ENCODE measurements at regions not wholly inside any gene's neighbourhood (a gene's known extent, or its start where the extent isn't known, plus 50 kb on each side); places are given as distances from the start of the nearest gene placed in this dataset.

DNA sequence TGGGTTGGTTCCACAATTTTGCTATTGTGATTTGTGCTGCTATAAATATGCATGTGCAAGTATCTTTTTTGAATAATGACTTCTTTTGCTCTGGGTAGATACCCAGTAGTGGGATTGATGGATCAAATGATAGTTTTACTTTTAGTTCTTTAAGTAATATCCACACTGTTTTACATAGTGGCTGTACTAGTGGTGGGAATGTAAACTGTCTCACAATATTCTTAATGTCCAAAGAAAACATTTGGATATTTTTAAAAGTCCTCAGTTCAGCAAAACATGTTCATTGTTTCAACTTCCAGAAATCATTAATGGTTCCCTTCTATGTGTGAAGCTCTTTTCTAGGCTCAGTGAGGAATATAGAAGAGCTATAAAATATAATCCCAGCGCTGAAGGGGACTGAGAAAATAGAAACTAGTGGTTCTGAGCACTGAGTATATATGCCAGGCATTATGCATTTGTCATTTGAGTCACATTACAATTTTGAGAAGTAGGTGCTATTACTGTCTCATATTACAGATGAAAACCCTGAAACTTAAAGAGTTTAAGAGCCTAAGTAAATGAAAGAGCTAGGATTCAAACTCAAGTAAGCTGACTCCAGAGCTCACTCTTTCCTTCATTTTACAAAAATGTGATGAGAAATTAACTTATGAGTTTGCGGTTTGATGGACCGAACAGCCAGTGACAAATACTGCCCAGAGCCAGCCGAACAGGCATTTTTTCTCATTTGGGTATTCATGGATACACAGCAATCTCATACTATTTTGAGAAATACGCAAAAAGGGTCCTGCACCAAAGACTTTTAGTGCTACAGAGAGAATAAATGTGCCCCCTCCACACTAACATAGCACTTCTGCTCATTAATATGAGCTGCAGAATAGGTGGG, 250.1 kb downstream of the TBX18 start:
- Mint-ChIP-seq H3K27me3 (no peaks in the 10 kb centered on the region), H3K9me3 (ENCODE audit: low read depth) (no peaks in the 10 kb centered on the region), H3K4me3 (no peak overlapping the region), H3K36me3 (ENCODE audit: low read depth) (no peaks in the 10 kb centered on the region), H3K4me1 (no peaks in the 10 kb centered on the region), H3K27ac (no peak overlapping the region)
- no peak for ATAC-seq
- CTCF ChIA-PET, result interaction anchor here (0.6 kb wide), 1 partner anchor 229 kb away, joined by 3 read pairs; no protein-coding TSS in a partner anchor
- POLR2A ChIA-PET, result no interaction called here
- DNase-seq, result no peak
- intact Hi-C loops (cut with DNase I, micrococcal nuclease), result no loop called here

DNA sequence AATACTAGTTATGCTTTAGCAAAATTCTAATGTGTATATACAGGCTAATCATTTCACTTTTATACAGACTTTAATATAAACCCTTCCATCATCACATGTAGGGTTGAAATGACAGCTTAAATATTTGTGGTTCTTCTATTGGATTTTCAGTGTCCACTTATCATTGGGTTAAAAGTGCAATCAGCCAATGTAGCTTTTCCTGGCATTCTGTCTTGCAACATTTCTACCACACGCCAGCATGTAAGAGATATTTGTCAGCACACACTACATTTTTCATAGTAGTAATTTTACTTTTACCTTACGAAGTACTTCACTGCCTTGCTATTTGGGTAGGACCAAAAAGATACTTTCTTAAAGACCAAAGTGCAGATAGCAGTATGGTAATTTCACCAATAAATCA, 252.0 kb downstream of the TBX18 start:
- ATAC-seq, result no peak
- H3K27me3 Mint-ChIP-seq, result no peaks in the 10 kb centered on the region
- DNase-seq, result no peak
- intact Hi-C loops (cut with DNase I, micrococcal nuclease), result no loop called here
- ChIA-PET POLR2A (no interaction called here), CTCF (interaction anchor here (1.3 kb wide), 1 partner anchor 60 kb away, joined by 3 read pairs; no protein-coding TSS in a partner anchor)
- no peaks in the 10 kb centered on the region for H3K4me1 Mint-ChIP-seq
- no peaks in the 10 kb centered on the region for H3K9me3 Mint-ChIP-seq (ENCODE audit: low read depth)
- no peak overlapping the region for H3K27ac Mint-ChIP-seq
- H3K36me3 Mint-ChIP-seq (ENCODE audit: low read depth), result no peaks in the 10 kb centered on the region
- H3K4me3 Mint-ChIP-seq, result no peak overlapping the region

DNA sequence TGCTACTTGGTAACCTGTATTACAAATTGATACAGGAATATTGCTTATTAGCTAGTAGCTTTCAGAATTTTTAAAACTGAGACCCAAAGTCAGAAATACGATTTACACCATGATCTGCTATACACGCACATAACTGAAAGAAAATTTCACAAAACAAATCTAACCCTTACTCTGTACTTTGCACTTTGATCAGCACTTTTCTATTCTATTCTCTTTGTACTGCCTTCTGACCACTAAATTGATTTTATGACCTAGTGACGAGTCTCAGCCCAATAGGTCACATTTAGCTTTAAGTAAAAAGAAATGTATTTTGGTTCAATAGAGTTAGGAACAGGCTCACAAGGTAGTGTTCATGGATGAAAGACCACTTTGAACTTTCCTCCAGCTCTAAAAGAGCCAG, 252.5 kb downstream of the TBX18 start:
- Mint-ChIP-seq H3K4me3 (no peak overlapping the region), H3K9me3 (ENCODE audit: low read depth) (no peaks in the 10 kb centered on the region), H3K36me3 (ENCODE audit: low read depth) (no peaks in the 10 kb centered on the region), H3K27me3 (no peaks in the 10 kb centered on the region), H3K4me1 (no peaks in the 10 kb centered on the region), H3K27ac (no peak overlapping the region)
- intact Hi-C loops (cut with DNase I, micrococcal nuclease), result no loop called here
- POLR2A ChIA-PET, result interaction anchor here (0.6 kb wide), 1 partner anchor 69 kb away, joined by 3 read pairs; no protein-coding TSS in a partner anchor
- CTCF ChIA-PET, result interaction anchor here (1.3 kb wide), 1 partner anchor 59 kb away, joined by 3 read pairs; no protein-coding TSS in a partner anchor
- ATAC-seq, result no peak
- DNase-seq, result no peak

DNA sequence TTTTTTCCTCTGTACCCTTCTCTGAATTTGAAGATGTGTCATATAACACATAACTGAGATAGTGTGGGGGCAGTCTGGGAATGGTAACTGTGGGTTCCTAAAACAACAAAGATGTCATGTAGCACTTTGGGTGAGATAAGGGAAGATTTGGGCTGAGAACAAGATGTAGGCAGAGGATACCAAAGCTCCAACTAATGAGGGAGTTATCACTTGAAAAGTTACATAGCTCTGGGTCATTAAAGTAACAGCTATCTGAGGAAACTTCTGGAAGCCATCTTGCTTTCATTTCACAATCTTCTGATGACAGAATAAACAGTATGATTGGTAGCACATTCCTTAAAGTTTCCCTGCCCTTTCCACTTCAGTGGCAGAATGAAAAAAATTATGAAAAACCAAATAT, 255.4 kb downstream of the TBX18 start:
- Mint-ChIP-seq H3K27ac (no peak overlapping the region), H3K36me3 (ENCODE audit: low read depth) (no peaks in the 10 kb centered on the region), H3K9me3 (ENCODE audit: low read depth) (peaks cover 4% of the 10 kb centered on the region), H3K27me3 (no peaks in the 10 kb centered on the region), H3K4me1 (no peaks in the 10 kb centered on the region), H3K4me3 (no peak overlapping the region)
- no peak for ATAC-seq
- ChIA-PET CTCF (no interaction called here), POLR2A (no interaction called here)
- DNase-seq, result no peak
- intact Hi-C loops (cut with DNase I, micrococcal nuclease), result no loop called here

DNA sequence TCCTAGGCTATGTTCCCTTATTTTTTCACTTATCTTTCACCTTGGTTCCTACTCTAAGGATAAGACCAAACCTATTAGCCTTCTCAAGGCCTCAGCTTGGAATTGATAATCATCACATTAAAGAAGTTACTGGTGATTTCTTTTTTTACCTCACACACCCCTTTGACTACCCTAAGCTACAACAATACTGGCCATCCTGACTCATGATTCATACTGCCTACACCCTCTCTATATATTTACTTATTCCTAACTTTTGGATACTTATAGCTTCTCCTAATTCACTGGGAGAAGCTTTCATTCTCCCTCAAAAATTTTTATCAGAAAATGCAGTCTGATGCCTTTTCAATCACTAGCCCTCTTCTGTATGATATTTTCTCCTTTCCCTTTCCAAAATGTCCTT, 256.1 kb downstream of the TBX18 start:
- no peak overlapping the region for H3K27ac Mint-ChIP-seq
- CTCF ChIA-PET, result no interaction called here
- H3K4me3 Mint-ChIP-seq, result no peak overlapping the region
- POLR2A ChIA-PET, result no interaction called here
- peaks cover 4% of the 10 kb centered on the region for H3K9me3 Mint-ChIP-seq (ENCODE audit: low read depth)
- H3K4me1 Mint-ChIP-seq, result no peaks in the 10 kb centered on the region
- DNase-seq (no peak), ATAC-seq (no peak)
- intact Hi-C loops (cut with DNase I, micrococcal nuclease), result no loop called here
- no peaks in the 10 kb centered on the region for H3K27me3 Mint-ChIP-seq
- no peaks in the 10 kb centered on the region for H3K36me3 Mint-ChIP-seq (ENCODE audit: low read depth)

DNA sequence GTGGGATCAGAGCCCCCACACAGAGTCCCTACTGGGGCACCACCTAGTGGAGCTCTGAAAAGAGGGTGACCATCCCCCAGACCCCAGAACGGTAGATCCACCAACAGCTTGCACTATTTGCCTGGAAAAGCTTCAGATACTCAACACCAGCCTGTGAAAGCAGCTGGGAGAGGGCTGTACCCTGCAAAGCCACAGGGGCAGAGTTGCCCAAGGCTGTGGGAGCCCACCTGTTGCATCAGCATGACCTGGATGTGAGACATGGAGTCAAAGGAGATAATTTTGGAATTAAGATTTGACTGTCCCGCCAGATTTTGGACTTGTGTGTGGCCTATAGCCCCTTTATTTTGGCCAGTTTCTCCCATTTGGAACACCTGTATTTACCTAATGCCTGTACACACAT, 260.4 kb downstream of the TBX18 start:
- Mint-ChIP-seq H3K36me3 (ENCODE audit: low read depth) (no peaks in the 10 kb centered on the region), H3K4me1 (no peaks in the 10 kb centered on the region), H3K27ac (no peak overlapping the region), H3K27me3 (no peaks in the 10 kb centered on the region), H3K4me3 (no peak overlapping the region), H3K9me3 (ENCODE audit: low read depth) (peaks cover 6% of the 10 kb centered on the region)
- POLR2A ChIA-PET, result no interaction called here
- CTCF ChIA-PET, result no interaction called here
- ATAC-seq, result no peak
- no peak for DNase-seq
- intact Hi-C loops (cut with DNase I, micrococcal nuclease), result no loop called here

DNA sequence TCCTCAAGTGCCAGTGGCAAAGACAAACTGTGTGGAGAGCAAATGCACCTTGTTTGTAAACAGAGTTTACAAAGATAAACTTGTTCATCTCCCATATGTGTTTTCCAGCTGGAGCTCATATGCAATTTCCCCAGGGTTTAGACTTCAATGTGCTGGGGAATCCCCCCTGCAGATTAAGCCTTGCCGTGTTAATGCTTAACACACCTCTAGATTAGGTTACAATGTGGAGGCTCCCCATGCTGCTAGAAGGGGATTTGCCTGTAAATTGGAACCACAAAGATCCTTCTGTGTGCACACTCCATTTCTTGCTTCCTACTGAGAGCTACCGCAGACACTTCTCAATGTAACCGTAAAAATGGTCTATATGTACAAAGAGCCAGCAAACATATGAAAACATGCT, 263.1 kb downstream of the TBX18 start:
- no peak overlapping the region for H3K27ac Mint-ChIP-seq
- no peak overlapping the region for H3K4me3 Mint-ChIP-seq
- H3K27me3 Mint-ChIP-seq, result no peaks in the 10 kb centered on the region
- ATAC-seq (no peak), DNase-seq (no peak)
- intact Hi-C loops (cut with DNase I, micrococcal nuclease), result no loop called here
- no peaks in the 10 kb centered on the region for H3K4me1 Mint-ChIP-seq
- H3K36me3 Mint-ChIP-seq (ENCODE audit: low read depth), result no peaks in the 10 kb centered on the region
- ChIA-PET CTCF (no interaction called here), POLR2A (no interaction called here)
- H3K9me3 Mint-ChIP-seq (ENCODE audit: low read depth), result peaks cover 2% of the 10 kb centered on the region

DNA sequence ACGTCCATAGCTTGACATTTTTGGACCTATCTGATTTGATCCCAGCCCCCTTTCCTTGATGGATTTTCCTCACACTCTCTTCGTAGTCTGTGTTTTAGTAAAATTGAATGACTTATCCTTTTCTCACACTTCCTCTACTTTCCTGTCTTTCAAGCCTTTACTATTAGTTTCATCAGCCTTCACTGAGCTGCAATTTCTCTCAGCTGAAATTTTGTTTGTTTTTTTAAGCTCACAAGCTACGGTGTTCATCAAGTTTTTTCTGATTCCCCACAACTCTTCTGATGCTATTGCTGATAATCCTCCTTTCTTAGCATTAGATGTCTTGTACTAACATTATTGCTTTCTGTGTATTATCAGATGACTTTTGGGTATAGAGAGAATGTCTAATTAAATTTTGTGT, 263.7 kb downstream of the TBX18 start:
- CTCF ChIA-PET, result no interaction called here
- DNase-seq (no peak), ATAC-seq (no peak)
- Mint-ChIP-seq H3K4me1 (no peaks in the 10 kb centered on the region), H3K27me3 (no peaks in the 10 kb centered on the region), H3K9me3 (ENCODE audit: low read depth) (peaks cover 2% of the 10 kb centered on the region), H3K27ac (no peak overlapping the region), H3K4me3 (no peak overlapping the region), H3K36me3 (ENCODE audit: low read depth) (no peaks in the 10 kb centered on the region)
- POLR2A ChIA-PET, result no interaction called here
- intact Hi-C loops (cut with DNase I, micrococcal nuclease), result no loop called here

DNA sequence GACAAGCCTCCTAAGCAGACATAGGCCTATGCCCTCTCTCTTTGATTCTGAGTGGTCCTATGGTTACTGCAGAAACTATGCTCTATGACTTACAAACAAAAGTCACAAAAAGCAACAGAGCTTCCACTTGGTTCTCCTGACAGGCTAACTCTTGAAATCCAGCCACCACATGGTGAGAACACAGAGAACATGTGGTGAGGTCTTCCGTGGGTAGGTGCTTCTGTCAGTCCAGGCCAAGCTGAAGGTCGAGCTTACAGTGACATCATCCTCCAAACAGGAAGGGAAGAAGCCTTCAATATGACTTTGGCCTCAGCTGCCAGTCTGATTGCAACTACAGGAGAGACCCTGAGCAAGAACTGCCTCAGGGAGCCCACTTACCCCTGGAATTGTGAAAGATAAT, 265.5 kb downstream of the TBX18 start:
- Mint-ChIP-seq H3K9me3 (ENCODE audit: low read depth) (peaks cover 2% of the 10 kb centered on the region), H3K27ac (no peak overlapping the region), H3K4me1 (no peaks in the 10 kb centered on the region), H3K27me3 (no peaks in the 10 kb centered on the region), H3K36me3 (ENCODE audit: low read depth) (no peaks in the 10 kb centered on the region), H3K4me3 (no peak overlapping the region)
- intact Hi-C loops (cut with DNase I, micrococcal nuclease), result no loop called here
- CTCF ChIA-PET, result no interaction called here
- ATAC-seq (no peak), DNase-seq (no peak)
- POLR2A ChIA-PET, result no interaction called here

DNA sequence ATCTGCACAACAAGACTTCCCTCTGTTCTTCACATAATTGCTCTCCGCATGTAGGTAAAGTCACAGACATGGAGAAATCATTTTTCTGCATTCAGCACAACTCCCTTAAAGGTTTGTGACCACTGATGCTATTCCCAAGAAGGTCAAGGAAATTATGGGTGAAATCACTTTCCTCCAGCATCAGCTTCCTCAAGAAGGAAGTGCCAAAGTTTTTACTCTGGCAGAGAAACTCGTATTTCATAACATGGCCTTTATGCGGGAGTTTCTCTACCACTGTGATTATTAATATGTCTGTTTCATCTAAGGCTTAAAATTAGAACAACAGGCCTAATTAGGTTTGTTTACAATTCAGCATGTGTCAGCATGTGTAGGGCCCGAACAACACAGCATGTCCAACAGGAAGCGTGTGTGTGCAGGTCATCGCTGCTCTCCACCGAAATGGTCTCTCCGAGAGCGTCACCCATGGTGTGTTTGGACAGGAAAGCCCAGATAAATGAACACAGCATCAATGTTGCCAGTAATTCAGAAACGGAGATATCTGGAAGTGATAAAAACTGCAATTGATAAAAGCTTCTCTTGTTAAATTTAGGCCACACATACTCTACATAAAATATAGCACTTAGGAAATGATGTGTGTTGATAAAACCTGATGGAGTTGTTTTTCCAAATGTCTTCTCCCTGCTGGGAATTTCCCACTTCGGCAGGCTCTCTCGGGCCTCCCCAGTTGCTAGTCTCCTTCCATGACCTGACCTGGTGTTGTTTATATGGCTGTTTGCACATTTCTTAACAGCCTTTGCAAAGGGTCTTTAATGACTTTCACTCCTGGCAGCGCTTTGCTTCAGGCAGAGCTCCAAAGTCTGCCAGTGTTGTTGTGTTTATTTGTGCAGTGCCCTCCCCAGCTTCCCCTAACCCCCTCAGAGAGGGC, 265.1 kb upstream of the CEP162 start:
- H3K36me3 Mint-ChIP-seq (ENCODE audit: low read depth), result no peaks in the 10 kb centered on the region
- DNase-seq, result no peak
- peaks cover 5% of the 10 kb centered on the region for H3K9me3 Mint-ChIP-seq (ENCODE audit: low read depth)
- H3K4me1 Mint-ChIP-seq, result no peaks in the 10 kb centered on the region
- no peaks in the 10 kb centered on the region for H3K27me3 Mint-ChIP-seq
- no peak overlapping the region for H3K27ac Mint-ChIP-seq
- ATAC-seq, result no peak
- POLR2A ChIA-PET, result no interaction called here
- no peak overlapping the region for H3K4me3 Mint-ChIP-seq
- CTCF ChIA-PET, result no interaction called here
- intact Hi-C loops (cut with DNase I, micrococcal nuclease), result no loop called here

DNA sequence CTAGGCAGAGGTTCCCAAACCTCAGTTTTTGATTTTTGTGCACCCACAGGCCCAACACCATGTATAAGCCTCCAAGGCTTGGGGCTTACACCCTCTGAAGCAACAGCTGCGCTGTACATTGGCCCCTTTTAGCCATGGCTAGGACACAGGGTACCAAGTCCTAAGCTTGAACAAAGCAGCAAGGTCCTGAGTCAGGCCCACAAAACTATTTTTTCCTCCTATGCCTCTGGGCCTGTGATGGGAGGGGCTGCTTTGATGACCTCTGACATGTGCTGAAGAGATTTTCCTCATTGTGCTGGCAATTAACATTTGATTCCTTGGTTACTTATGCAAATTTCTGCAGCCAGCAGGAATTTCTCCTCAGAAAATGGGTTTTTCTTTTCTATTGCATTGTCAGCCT, 262.2 kb upstream of the CEP162 start:
- Mint-ChIP-seq H3K4me3 (no peak overlapping the region), H3K36me3 (ENCODE audit: low read depth) (no peaks in the 10 kb centered on the region), H3K4me1 (no peaks in the 10 kb centered on the region), H3K9me3 (ENCODE audit: low read depth) (peaks cover 5% of the 10 kb centered on the region), H3K27ac (no peak overlapping the region), H3K27me3 (no peaks in the 10 kb centered on the region)
- intact Hi-C loops (cut with DNase I, micrococcal nuclease), result no loop called here
- CTCF ChIA-PET, result no interaction called here
- DNase-seq (no peak), ATAC-seq (no peak)
- POLR2A ChIA-PET, result no interaction called here

DNA sequence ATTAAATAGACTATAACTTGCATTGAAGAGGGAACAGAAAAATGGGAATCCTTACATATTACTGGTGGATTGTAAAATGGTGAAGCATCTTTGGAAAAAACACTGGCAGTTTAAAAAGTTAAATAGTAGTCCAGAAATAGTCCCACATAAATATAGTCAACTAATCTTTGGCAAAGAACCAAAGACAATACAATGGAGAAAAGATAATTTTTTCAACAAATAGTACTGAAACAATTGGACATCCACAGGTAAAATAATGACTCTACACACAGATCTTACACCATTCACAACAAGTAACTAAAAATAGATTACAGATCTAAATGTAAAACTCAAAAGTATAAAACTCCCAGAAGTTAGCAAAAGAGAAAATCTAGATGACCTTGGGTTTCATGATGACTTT, 259.1 kb upstream of the CEP162 start:
- DNase-seq (no peak), ATAC-seq (no peak)
- Mint-ChIP-seq H3K36me3 (ENCODE audit: low read depth) (no peaks in the 10 kb centered on the region), H3K4me3 (no peak overlapping the region), H3K27me3 (no peaks in the 10 kb centered on the region), H3K27ac (no peak overlapping the region), H3K9me3 (ENCODE audit: low read depth) (peaks cover 11% of the 10 kb centered on the region), H3K4me1 (no peaks in the 10 kb centered on the region)
- ChIA-PET CTCF (no interaction called here), POLR2A (no interaction called here)
- intact Hi-C loops (cut with DNase I, micrococcal nuclease), result no loop called here
